ENCODE measurements at regions not wholly inside any gene's neighbourhood (a gene's known extent, or its start where the extent isn't known, plus 50 kb on each side); places are given as distances from the start of the nearest gene placed in this dataset.

GRCh38 chr2:150909613-150910012, 352.1 kb downstream of the RBM43 start:
- intact Hi-C loops (cut with DNase I), result no loop called here
- H3K9me3 ChIP-seq, result no peaks in the 10 kb centered on the region
- no peaks in the 10 kb centered on the region for H3K36me3 ChIP-seq
- TF ChIP-seq EP300 (IDR thresholded peaks at IDR 0.05), result no peak
- TF ChIP-seq CTCF (IDR thresholded peaks at IDR 0.05), result no peak
- TF ChIP-seq POLR2AphosphoS5 (IDR thresholded peaks at IDR 0.05), result no peak
- no peak for TF ChIP-seq POLR2A (IDR thresholded peaks at IDR 0.05; ENCODE audit: low read depth)
- H3K4me1 ChIP-seq, result peaks cover 0 to 13% (median 4%) of the 10 kb centered on the region in 4 donors
- H3K27ac ChIP-seq (replicated peaks in 1 of 4), result no peak overlapping the region
- no peak for DNase-seq (ENCODE audit: extremely low spot score)
- no peaks in the 10 kb centered on the region for H3K27me3 ChIP-seq
- no peak overlapping the region for H3K4me3 ChIP-seq
- 97% methylated on average over 1 of the region's 1 CpG for WGBS

- no peak overlapping the region for H3K4me3 ChIP-seq
- peaks cover 0 to under 1% (median 0%) of the 10 kb centered on the region in 4 donors for H3K9me3 ChIP-seq
- no peaks in the 10 kb centered on the region for H3K27me3 ChIP-seq
- TF ChIP-seq CTCF (IDR thresholded peaks at IDR 0.05) (no peak), POLR2A (IDR thresholded peaks at IDR 0.05; ENCODE audit: low read depth) (no peak), EP300 (IDR thresholded peaks at IDR 0.05) (no peak), POLR2AphosphoS5 (IDR thresholded peaks at IDR 0.05) (no peak)
- H3K36me3 ChIP-seq, result no peaks in the 10 kb centered on the region
- peaks cover 0 to 13% (median 4%) of the 10 kb centered on the region in 4 donors for H3K4me1 ChIP-seq
- H3K27ac ChIP-seq (replicated peaks in 1 of 4), result no peak overlapping the region
- no peak for DNase-seq (ENCODE audit: extremely low spot score)
- intact Hi-C loops (cut with DNase I), result no loop called here
These were observed 352.6 kb downstream of the RBM43 start for GRCh38 chr2:150909090-150909489.

GRCh38 chr2:150907466-150907865, 354.2 kb downstream of the RBM43 start:
- intact Hi-C loops (cut with DNase I), result no loop called here
- Histone ChIP-seq H3K27ac (replicated peaks in 1 of 4) (no peak overlapping the region), H3K27me3 (no peaks in the 10 kb centered on the region), H3K4me1 (peaks cover 0 to 12% (median 4%) of the 10 kb centered on the region in 4 donors), H3K9me3 (peaks cover 0 to 4% (median 0%) of the 10 kb centered on the region in 4 donors), H3K4me3 (no peak overlapping the region), H3K36me3 (no peaks in the 10 kb centered on the region)
- DNase-seq (ENCODE audit: extremely low spot score), result no peak
- TF ChIP-seq EP300 (IDR thresholded peaks at IDR 0.05) (no peak), CTCF (IDR thresholded peaks at IDR 0.05) (no peak), POLR2AphosphoS5 (IDR thresholded peaks at IDR 0.05) (no peak), POLR2A (IDR thresholded peaks at IDR 0.05; ENCODE audit: low read depth) (no peak)
- 72% methylated on average over 4 of the region's 4 CpGs for WGBS

GRCh38 chr2:150903461-150903860, 358.2 kb downstream of the RBM43 start:
- Histone ChIP-seq H3K27ac (replicated peaks in 1 of 4) (no peak overlapping the region), H3K4me3 (no peak overlapping the region), H3K27me3 (no peaks in the 10 kb centered on the region), H3K9me3 (peaks cover 0 to 34% (median 11%) of the 10 kb centered on the region in 4 donors), H3K36me3 (no peaks in the 10 kb centered on the region), H3K4me1 (no peaks in the 10 kb centered on the region)
- intact Hi-C loops (cut with DNase I), result no loop called here
- 80% methylated on average over 3 of the region's 3 CpGs for WGBS
- DNase-seq (ENCODE audit: extremely low spot score), result no peak
- no peak for TF ChIP-seq POLR2AphosphoS5 (IDR thresholded peaks at IDR 0.05)
- no peak for TF ChIP-seq CTCF (IDR thresholded peaks at IDR 0.05)
- TF ChIP-seq EP300 (IDR thresholded peaks at IDR 0.05), result no peak
- TF ChIP-seq POLR2A (IDR thresholded peaks at IDR 0.05; ENCODE audit: low read depth), result no peak

- Histone ChIP-seq H3K36me3 (no peaks in the 10 kb centered on the region), H3K4me3 (no peak overlapping the region), H3K27ac (replicated peaks in 1 of 4) (no peak overlapping the region), H3K4me1 (no peaks in the 10 kb centered on the region), H3K9me3 (peaks cover 0 to 34% (median 11%) of the 10 kb centered on the region in 4 donors), H3K27me3 (no peaks in the 10 kb centered on the region)
- no peak for TF ChIP-seq CTCF (IDR thresholded peaks at IDR 0.05)
- TF ChIP-seq EP300 (IDR thresholded peaks at IDR 0.05), result no peak
- TF ChIP-seq POLR2AphosphoS5 (IDR thresholded peaks at IDR 0.05), result no peak
- TF ChIP-seq POLR2A (IDR thresholded peaks at IDR 0.05; ENCODE audit: low read depth), result no peak
- DNase-seq (ENCODE audit: extremely low spot score), result no peak
- 81% methylated on average over 1 of the region's 1 CpG for WGBS
- intact Hi-C loops (cut with DNase I), result no loop called here
These were observed 358.6 kb downstream of the RBM43 start for GRCh38 chr2:150903055-150903454.

Data from esophagus muscularis mucosa (tissue), 4 donors.